H1 (cell line): ENCODE measurements at regions not wholly inside any gene's neighbourhood (a gene's known extent, or its start where the extent isn't known, plus 50 kb on each side); places are given as distances from the start of the nearest gene placed in this dataset.

Experiments
- CBX8 ChIP-seq: fragments of 300-800, 300-1000 bp; sonication (generic); IDR thresholded peaks from 2 replicates; pipeline ENCODE4 v1.7.1; 2016; ENCODE audit warnings: low read depth, low read length, borderline replicate concordance
- CTCF ChIP-seq, 3 experiments: IDR thresholded peaks; 1 replicate in 2 of 3; 2 replicates in 1 of 3; pipeline versions ENCODE4 v1.5.1 to v1.6.1; 2011; ENCODE audit warnings: low read length in 3 of 3, mild to moderate bottlenecking in 3 of 3, inconsistent platforms in 2 of 3, low read depth in 1 of 3, moderate library complexity in 1 of 3; ENCODE audit not compliant: insufficient read depth in 1 of 3; ENCODE audit errors: control extremely low read depth in 1 of 3
- E2F6 ChIP-seq: IDR thresholded peaks from 2 replicates; pipeline ENCODE4 v1.6.1; 2012; ENCODE audit warnings: inconsistent platforms
- PHF8 ChIP-seq: fragments of 200-600 bp; sonication (generic); conservative IDR thresholded peaks from 2 replicates; pipeline ENCODE4 v1.7.1; 2012; ENCODE audit warnings: low read depth, mild to moderate bottlenecking, inconsistent platforms, low read length, moderate library complexity
- POLR2A ChIP-seq, 2 experiments: IDR thresholded peaks; 1 replicate in 1 of 2; 2 replicates in 1 of 2; pipeline ENCODE4 v1.6.1; 2011; ENCODE audit warnings: low read depth in 2 of 2, low read length in 2 of 2, mild to moderate bottlenecking in 2 of 2; ENCODE audit errors: control extremely low read depth in 1 of 2
- POLR2AphosphoS5 ChIP-seq: IDR thresholded peaks from 2 replicates; pipeline ENCODE4 v1.6.1; 2011; ENCODE audit warnings: low read depth, low read length
- RNF2 ChIP-seq: fragments of 200-900, 300-1000 bp; sonication (generic); IDR thresholded peaks from 2 replicates; pipeline ENCODE4 v1.7.1; 2016; ENCODE audit warnings: borderline replicate concordance, low read depth, mild to moderate bottlenecking, antibody characterized with exemption, low read length; ENCODE audit not compliant: poor library complexity, severe bottlenecking; ENCODE audit errors: missing control alignments
- SAP30 ChIP-seq: fragments of 300-600 bp; sonication (generic); IDR thresholded peaks from 2 replicates; pipeline ENCODE4 v1.7.1; 2012; ENCODE audit warnings: low read length, moderate library complexity, mild to moderate bottlenecking, inconsistent platforms; ENCODE audit not compliant: insufficient read depth, insufficient replicate concordance
- SIRT6 ChIP-seq: IDR thresholded peaks from one replicate; pipeline ENCODE4 v1.7.1; 2012; ENCODE audit warnings: low read length, inconsistent platforms
- SUZ12 ChIP-seq: fragments of 200-600 bp; sonication (generic); IDR thresholded peaks from 2 replicates; pipeline ENCODE4 v1.6.1; 2012; ENCODE audit warnings: mild to moderate bottlenecking, inconsistent platforms, low read length, moderate library complexity, mixed read lengths

GRCh38 chr12:113758165-113758924 is 207.8 kb downstream of the RBM19 start:
- TF ChIP-seq CBX8 = no peak
- TF ChIP-seq CTCF (IDR thresholded peaks at IDR 0.05; ENCODE audit: control extremely low read depth in 1 of 3, insufficient read depth in 1 of 3, low read depth in 1 of 3, low read length in 3 of 3) = no peak
- TF ChIP-seq RNF2 = no peak
- no peak for TF ChIP-seq SUZ12
- no peak for TF ChIP-seq POLR2A (IDR thresholded peaks at IDR 0.05; ENCODE audit: control extremely low read depth in 1 of 2, low read depth in 2 of 2, low read length in 2 of 2)
- TF ChIP-seq SAP30 = no peak
- no peak for TF ChIP-seq POLR2AphosphoS5
- TF ChIP-seq E2F6 = no peak
- TF ChIP-seq SIRT6 = no peak
- no peak for TF ChIP-seq PHF8
